NCI-H1417 (cell line): ENCODE measurements at regions not wholly inside any gene's neighbourhood (a gene's known extent, or its start where the extent isn't known, plus 50 kb on each side); places are given as distances from the start of the nearest gene placed in this dataset.
"Not testable (repeated sequence)": the region's sequence is repeated elsewhere in the genome, so short reads cannot be mapped to it uniquely, and the experiment has no call there.

Experiments
- DNase-seq, 3 experiments: peaks; one replicate each; lab custom pipeline; 2025; lab: John Stamatoyannopoulos, UW

DNA sequence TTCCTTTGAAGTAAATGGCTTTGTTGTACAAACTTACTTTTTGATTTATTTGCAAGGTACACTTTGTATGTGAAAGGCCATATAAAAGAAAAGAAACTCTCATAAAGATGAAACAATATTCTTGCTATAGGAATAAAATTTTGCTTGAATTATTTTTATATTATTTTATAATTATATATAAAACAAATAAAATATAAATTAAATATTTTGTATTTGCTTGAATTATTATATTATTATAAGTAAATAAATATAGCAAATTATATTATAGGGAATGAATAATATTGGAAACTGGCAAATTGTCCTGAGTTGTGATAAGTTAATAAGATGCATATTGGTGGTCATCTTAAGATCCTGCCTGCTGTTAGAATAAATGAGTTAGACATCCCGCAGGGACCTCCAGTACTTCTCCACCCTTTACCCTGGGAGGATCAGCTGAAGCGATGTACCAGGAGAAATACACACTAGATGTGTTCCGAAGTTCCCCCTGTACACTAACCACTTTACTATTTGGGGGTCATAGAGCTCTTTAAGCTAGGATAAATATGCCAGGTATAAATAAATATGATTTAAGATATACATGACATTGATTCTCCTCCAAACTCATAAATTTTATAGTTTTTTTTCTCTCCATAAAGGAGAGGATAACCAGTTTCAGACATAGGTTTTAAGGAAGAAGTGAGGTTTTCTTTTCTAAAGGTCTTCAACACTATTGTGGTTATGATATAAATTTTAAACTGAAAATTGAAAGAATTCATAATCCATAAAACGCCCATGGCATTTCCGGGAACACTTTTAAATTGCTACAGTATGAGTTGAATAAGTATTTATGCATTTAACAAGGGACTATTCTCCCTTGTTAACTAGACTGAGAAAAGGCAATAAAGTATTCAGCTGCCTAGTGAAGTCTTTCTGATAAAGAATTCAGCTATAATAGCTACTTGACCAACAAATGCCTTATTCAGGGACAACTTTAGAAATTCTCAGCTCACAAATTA is 486.3 kb upstream of the MARCKS start:
- no peak for DNase-seq

GRCh38 chr6:113375466-113375865 is 481.7 kb upstream of the MARCKS start:
- DNase-seq, result not testable (repeated sequence)

GRCh38 chr6:113375950-113376846 is 480.9 kb upstream of the MARCKS start:
- no peak for DNase-seq

DNA sequence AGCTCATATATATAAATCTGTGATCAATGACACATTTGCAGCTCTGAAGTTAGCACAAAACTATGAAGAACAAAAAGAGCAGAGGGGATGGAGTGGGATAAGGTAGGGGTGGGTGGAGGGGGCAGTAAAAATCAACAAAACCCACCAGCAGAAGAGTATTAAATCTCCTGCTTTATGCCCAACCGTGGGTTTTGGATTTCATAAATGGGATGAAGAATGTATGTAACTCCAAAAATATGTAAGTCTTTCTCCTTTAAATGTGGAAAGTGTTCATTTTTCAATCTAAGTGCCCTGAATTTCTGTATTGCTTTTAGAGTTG is 480.3 kb upstream of the MARCKS start:
- DNase-seq, result no peak

DNA sequence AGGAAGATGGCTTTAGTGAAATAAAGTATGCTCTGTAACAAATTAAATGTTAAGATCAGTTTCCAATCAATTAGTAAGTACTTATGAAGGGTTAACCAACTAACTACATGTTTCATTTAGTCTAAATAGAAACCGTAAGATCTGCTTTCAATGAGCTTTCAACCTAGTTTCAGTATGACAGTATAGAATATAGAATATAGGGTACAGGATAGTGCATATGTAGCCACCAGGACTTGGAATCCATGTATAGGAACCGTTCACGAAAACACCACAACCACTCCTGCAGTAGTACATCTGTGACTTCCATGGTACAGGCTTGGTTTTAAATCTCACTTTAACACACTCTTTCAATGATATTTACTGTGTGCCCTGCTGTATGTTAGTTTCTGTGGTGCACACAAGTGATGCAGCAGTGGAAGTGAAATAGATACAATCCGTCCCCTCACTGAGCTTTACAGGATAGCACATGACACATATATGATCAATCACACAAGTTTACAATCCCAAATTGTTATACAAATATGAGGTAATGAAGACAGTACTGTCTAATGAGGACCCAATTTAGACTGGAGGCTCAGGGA is 479.7 kb upstream of the MARCKS start:
- no peak for DNase-seq

DNA sequence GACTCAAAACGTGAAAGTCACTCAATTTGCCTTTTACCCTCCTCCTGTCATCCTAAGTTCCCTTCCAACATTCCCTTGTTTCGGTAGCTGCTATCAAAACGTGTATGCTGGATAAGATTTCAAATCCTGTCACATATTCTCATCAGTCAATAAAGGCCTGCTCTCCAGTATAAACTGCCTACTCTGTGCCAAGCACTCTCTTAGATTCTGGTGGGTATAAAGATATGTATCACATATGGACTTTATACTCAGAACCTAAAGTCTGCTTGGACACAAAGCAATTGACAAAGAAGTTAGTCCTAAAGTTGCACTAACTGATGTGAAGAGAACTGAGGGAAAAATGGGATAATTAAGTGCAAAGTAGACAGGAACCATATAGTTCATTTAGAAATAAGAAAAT is 476.6 kb upstream of the MARCKS start:
- no peak for DNase-seq

- DNase-seq, result no peak
These were observed 475.9 kb upstream of the MARCKS start for GRCh38 chr6:113381232-113381631.

GRCh38 chr6:113381959-113382358 is 475.2 kb upstream of the MARCKS start:
- DNase-seq, result peak in 2 of 3 experiments; percentile 25 to 72

GRCh38 chr6:113383701-113384100 is 473.4 kb upstream of the MARCKS start:
- DNase-seq, result no peak

- DNase-seq, result no peak
These were observed 472.1 kb upstream of the MARCKS start for GRCh38 chr6:113385020-113385431.

GRCh38 chr6:113388996-113389395 is 468.1 kb upstream of the MARCKS start:
- no peak for DNase-seq

- no peak for DNase-seq
These were observed 464.5 kb upstream of the MARCKS start for GRCh38 chr6:113392551-113393055.

DNA sequence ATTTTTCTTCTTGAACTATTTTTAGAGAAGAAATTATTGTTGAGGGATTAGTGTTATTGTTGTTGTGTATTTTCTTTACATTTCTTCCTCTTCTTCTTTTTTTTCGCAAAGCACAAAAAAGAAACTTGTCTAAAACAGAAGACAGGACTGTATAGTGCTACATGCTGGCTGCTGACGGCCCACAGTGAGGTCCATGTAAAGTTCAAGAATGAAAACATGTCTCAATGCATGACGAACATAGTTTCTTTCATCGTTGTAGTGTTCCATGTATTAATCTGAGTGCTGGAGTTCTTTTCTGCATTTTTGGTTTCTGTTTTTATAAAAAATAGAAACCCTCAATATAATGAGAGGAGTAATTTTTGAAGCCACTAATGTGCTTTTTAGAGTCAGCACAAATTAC is 462.9 kb upstream of the MARCKS start:
- DNase-seq, result no peak

DNA sequence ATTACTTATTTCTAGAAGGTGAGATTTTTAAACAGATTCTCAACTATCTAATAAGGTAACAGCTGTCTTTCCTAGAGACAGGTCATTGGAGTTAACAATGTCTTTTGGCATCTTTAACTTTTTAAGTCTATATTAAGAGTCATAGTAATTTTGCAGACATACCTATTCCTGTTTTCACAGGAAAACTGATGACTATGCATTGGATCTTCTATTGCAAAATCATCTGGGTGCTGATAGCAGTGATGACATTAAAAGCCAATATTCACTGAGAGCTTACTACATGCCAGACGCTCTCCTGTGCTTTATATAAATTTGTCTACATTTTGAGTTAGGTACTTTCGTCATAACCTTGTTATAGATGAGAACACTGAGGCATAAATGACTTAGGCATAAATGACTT is 462.4 kb upstream of the MARCKS start:
- no peak for DNase-seq

- no peak for DNase-seq
These were observed 460.4 kb upstream of the MARCKS start for GRCh38 chr6:113396730-113397129.

DNA sequence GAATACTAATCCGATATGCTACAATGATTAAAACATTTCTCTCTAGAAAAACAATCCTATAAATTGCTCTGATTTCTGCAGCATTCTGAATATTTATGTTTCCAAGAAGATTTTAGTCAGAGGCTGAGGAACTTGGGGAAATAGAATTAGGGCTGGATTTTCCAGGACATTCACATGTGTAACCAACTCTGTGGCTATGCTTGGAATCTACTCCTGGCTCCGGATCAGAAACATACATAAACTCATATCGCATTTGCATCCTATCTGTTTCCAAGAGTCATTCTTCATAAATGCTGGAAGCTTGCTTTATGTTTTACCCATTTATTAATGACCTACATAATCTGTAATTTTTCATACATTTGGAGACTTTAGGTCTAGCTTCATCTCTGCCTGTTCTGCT is 459.9 kb upstream of the MARCKS start:
- DNase-seq, result no peak

GRCh38 chr6:113401231-113401630 is 455.9 kb upstream of the MARCKS start:
- no peak for DNase-seq

DNA sequence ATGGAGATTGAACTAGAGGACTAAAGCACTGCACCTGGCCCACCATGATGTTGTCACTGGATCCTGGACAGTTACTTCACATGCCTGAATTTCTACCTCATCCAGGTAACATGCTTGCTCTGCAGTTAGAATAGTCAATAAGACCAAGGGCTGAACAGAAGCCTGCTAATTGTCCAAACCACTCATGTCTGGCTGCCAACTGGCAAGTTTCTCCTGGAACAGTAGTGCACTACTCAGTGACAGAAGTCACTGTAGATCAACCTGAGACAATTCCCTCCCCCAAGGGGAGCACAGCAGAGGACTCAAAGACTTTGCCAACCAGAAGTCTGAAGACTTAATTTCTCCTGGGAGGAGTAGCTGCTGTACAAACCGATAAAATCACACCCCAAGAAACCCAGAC is 454.6 kb upstream of the MARCKS start:
- peak in 2 of 3 experiments; percentile 3 to 16 for DNase-seq

DNA sequence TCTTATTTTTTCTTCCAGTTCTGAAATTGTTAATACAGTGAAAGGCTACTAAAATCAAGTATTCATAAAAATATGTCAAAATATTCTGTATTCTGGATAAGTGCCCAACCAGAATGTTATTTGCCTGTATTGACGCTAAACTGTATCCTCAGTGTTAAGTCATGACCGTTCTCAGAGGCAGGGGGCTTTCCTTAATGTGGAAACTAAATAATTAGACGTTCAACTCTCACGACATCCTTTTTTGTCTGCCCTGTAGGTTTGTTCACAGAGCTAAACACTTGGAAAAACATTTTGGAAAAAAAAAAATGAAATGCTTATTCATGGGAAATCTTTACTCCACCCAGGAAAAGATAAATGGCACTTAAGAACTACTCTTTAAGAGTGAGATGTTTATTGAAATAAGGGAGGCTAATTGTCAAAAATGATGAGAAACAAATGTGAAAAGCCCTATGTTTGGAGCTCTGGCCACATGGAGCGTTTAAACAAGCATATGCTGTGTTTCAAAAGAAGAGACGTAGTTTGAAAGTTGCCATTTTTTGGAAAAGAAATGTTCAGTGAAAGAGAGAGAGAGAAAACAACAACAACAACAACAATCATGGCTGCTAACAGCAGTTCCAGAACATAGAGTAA is 453.1 kb upstream of the MARCKS start:
- DNase-seq, result no peak

- DNase-seq, result peak in 2 of 3 experiments; percentile 65 to 91
These were observed 451.7 kb upstream of the MARCKS start for GRCh38 chr6:113405326-113406047.
